ENCODE measurements at regions not wholly inside any gene's neighbourhood (a gene's known extent, or its start where the extent isn't known, plus 50 kb on each side); places are given as distances from the start of the nearest gene placed in this dataset.

DNA sequence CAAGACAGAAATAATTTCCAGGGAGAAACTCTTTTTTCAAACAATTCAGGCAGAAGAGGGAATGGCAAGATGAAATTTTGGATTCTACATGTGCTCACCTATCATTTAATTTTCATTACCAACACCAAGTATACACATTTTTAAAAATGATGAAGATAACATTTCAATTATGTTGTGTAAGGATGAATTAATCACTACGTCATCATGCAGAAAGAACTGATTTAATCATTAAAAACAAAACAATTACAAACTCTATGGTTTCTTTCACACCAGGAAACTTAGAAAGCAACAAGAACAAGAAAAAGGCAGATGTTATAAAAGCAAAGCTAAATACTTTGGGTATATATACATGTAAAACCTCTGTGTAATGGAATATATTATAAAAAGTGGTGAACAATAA lies 668.5 kb downstream of the NCAM2 start:
- TF ChIP-seq, protein P1, sequence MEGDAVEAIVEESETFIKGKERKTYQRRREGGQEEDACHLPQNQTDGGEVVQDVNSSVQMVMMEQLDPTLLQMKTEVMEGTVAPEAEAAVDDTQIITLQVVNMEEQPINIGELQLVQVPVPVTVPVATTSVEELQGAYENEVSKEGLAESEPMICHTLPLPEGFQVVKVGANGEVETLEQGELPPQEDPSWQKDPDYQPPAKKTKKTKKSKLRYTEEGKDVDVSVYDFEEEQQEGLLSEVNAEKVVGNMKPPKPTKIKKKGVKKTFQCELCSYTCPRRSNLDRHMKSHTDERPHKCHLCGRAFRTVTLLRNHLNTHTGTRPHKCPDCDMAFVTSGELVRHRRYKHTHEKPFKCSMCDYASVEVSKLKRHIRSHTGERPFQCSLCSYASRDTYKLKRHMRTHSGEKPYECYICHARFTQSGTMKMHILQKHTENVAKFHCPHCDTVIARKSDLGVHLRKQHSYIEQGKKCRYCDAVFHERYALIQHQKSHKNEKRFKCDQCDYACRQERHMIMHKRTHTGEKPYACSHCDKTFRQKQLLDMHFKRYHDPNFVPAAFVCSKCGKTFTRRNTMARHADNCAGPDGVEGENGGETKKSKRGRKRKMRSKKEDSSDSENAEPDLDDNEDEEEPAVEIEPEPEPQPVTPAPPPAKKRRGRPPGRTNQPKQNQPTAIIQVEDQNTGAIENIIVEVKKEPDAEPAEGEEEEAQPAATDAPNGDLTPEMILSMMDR (conservative IDR thresholded peaks at IDR 0.05) = no peak
- TF ChIP-seq EZH2 (IDR thresholded peaks at IDR 0.05; ENCODE audit: low read depth) = no peak
